ENCODE measurements at regions not wholly inside any gene's neighbourhood (a gene's known extent, or its start where the extent isn't known, plus 50 kb on each side); places are given as distances from the start of the nearest gene placed in this dataset.

DNA sequence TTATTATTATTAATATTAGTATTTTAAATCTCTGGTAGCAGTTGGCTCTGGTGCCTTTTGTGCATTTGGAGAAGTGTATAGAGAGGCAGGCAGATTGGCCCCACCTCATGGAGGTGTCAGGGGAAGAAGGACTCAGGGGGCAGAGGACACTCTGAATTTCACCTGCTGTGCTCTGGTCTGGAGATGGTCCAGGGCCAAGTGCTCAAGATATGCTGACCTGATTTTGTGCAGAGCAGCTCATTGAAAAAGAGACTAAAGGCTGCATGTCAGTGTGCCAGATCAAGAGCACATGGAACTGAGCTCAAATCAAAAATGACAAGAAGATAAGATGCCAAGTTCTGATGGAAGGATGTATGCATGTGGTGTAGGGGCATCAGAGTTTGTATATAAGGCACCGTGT lies 323.6 kb upstream of the TNP1 start:
- no peak for TF ChIP-seq MYC (IDR thresholded peaks at IDR 0.05; ENCODE audit: low read depth, low read length)
- no peak for TF ChIP-seq POLR2A (IDR thresholded peaks at IDR 0.05; ENCODE audit: extremely low read depth, insufficient read length)
- TF ChIP-seq, protein P1, sequence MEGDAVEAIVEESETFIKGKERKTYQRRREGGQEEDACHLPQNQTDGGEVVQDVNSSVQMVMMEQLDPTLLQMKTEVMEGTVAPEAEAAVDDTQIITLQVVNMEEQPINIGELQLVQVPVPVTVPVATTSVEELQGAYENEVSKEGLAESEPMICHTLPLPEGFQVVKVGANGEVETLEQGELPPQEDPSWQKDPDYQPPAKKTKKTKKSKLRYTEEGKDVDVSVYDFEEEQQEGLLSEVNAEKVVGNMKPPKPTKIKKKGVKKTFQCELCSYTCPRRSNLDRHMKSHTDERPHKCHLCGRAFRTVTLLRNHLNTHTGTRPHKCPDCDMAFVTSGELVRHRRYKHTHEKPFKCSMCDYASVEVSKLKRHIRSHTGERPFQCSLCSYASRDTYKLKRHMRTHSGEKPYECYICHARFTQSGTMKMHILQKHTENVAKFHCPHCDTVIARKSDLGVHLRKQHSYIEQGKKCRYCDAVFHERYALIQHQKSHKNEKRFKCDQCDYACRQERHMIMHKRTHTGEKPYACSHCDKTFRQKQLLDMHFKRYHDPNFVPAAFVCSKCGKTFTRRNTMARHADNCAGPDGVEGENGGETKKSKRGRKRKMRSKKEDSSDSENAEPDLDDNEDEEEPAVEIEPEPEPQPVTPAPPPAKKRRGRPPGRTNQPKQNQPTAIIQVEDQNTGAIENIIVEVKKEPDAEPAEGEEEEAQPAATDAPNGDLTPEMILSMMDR (IDR thresholded peaks at IDR 0.05; ENCODE audit: low read depth, low read length), result no peak
- TF ChIP-seq, protein P2, sequence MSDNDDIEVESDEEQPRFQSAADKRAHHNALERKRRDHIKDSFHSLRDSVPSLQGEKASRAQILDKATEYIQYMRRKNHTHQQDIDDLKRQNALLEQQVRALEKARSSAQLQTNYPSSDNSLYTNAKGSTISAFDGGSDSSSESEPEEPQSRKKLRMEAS (IDR thresholded peaks at IDR 0.05; ENCODE audit: low read depth, low read length), result no peak
- H3K4me3 ChIP-seq (ENCODE audit: low read depth, low read length), result no peak overlapping the region
- DNase-seq (ENCODE audit: low read depth), result no peak

DNA sequence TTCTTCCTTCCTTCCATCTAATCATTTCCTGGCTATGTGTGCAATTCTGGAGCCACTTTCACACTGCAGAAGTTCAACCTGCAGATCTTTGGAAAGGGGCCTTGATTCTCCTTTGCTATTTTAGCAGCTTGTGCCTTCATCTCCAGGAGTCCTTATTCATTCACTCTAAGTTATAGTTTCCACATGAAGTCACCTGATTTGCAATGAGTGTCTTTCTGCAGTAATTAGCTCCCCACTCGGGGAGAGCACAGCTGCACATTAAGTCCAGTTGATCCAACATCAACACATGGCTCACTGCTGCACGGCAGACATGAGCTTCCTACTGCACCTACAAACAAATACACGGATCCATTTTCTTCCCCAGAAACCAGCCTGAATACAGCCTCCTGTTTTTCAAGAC lies 323.1 kb upstream of the TNP1 start:
- no peak for TF ChIP-seq POLR2A (IDR thresholded peaks at IDR 0.05; ENCODE audit: extremely low read depth, insufficient read length)
- no peak for TF ChIP-seq MYC (IDR thresholded peaks at IDR 0.05; ENCODE audit: low read depth, low read length)
- TF ChIP-seq, protein P1 (IDR thresholded peaks at IDR 0.05; ENCODE audit: low read depth, low read length), result no peak
- TF ChIP-seq, protein P2 (IDR thresholded peaks at IDR 0.05; ENCODE audit: low read depth, low read length), result no peak
- no peak for DNase-seq (ENCODE audit: low read depth)
- H3K4me3 ChIP-seq (ENCODE audit: low read depth, low read length), result no peak overlapping the region

DNA sequence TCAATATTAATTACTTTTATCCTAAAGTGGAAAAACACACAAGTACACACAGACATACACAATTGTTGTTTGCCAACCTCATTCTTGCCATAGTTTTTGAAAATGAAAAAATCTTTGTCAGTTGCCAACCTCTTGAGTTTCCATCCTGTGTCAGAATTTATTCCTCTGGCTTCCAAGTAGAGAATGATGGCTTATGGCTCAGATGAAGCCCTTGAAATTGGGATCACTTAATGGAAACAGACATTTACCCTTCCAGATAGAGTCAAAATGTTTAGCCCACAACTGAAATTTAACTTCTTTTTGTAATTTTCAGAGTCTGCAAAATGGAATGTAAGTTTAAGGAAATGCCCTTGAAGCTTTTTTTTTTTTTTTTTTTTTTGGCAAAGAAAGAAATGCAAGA lies 321.6 kb upstream of the TNP1 start:
- no peak for DNase-seq (ENCODE audit: low read depth)
- no peak for TF ChIP-seq MYC (IDR thresholded peaks at IDR 0.05; ENCODE audit: low read depth, low read length)
- TF ChIP-seq, protein P2 (IDR thresholded peaks at IDR 0.05; ENCODE audit: low read depth, low read length), result no peak
- TF ChIP-seq POLR2A (IDR thresholded peaks at IDR 0.05; ENCODE audit: extremely low read depth, insufficient read length), result no peak
- TF ChIP-seq, protein P1 (IDR thresholded peaks at IDR 0.05; ENCODE audit: low read depth, low read length), result no peak
- H3K4me3 ChIP-seq (ENCODE audit: low read depth, low read length), result no peak overlapping the region

DNA sequence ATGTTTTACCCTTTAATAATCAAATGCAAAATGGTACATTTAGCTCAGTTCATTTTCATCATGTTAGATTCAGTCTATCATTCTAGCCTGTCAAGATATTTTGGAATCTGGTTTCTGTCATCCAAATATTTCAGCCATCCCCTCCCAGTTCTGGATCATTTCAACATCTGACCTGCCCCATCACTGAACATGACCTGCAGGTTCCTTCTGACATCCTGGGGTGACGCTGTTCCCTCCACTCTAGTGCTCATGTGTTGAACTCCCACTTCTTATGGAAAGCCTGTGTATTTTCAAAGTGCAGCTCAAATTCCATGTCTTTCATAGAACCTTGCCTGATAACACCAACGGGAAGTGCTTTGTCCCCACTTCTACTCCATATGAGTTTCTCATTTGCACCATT lies 320.0 kb upstream of the TNP1 start:
- DNase-seq (ENCODE audit: low read depth), result no peak
- no peak overlapping the region for H3K4me3 ChIP-seq (ENCODE audit: low read depth, low read length)
- no peak for TF ChIP-seq MYC (IDR thresholded peaks at IDR 0.05; ENCODE audit: low read depth, low read length)
- TF ChIP-seq, protein P2 (IDR thresholded peaks at IDR 0.05; ENCODE audit: low read depth, low read length), result no peak
- TF ChIP-seq, protein P1 (IDR thresholded peaks at IDR 0.05; ENCODE audit: low read depth, low read length), result no peak
- TF ChIP-seq POLR2A (IDR thresholded peaks at IDR 0.05; ENCODE audit: extremely low read depth, insufficient read length), result no peak

- no peak overlapping the region for H3K4me3 ChIP-seq (ENCODE audit: low read depth, low read length)
- DNase-seq (ENCODE audit: low read depth), result no peak
- TF ChIP-seq MYC (IDR thresholded peaks at IDR 0.05; ENCODE audit: low read depth, low read length), result no peak
Measured at GRCh38 chr2:217178341-217178740, 318.5 kb upstream of the TNP1 start.

GRCh38 chr2:217177720-217178119 lies 317.9 kb upstream of the TNP1 start:
- no peak for TF ChIP-seq POLR2A (IDR thresholded peaks at IDR 0.05; ENCODE audit: extremely low read depth, insufficient read length)
- TF ChIP-seq, protein P2 (IDR thresholded peaks at IDR 0.05; ENCODE audit: low read depth, low read length), result no peak
- TF ChIP-seq, protein P1 (IDR thresholded peaks at IDR 0.05; ENCODE audit: low read depth, low read length), result no peak
- no peak overlapping the region for H3K4me3 ChIP-seq (ENCODE audit: low read depth, low read length)
- DNase-seq (ENCODE audit: low read depth), result no peak

All from NB4 (cell line).